Osteoblast (primary cell): ENCODE measurements at regions not wholly inside any gene's neighbourhood (a gene's known extent, or its start where the extent isn't known, plus 50 kb on each side); places are given as distances from the start of the nearest gene placed in this dataset.

Source experiments
- DNase-seq: peaks from one replicate; pipeline ENCODE4 v3.0.0; 2011; ENCODE audit warnings: low spot score, mixed read lengths; ENCODE audit not compliant: insufficient read length; ENCODE audit errors: missing footprints
- H2AFZ ChIP-seq: 2 replicates; pipeline ENCODE4 v1.6.0; 2011; ENCODE audit warnings: mild to moderate bottlenecking, low read length
- H3K27ac ChIP-seq: 2 replicates; pipeline ENCODE4 v1.5.1; 2011; ENCODE audit warnings: mild to moderate bottlenecking, low read depth, low read length, moderate library complexity
- H3K27me3 ChIP-seq: 2 replicates; pipeline ENCODE4 v1.6.0; 2012; ENCODE audit warnings: mild to moderate bottlenecking, control low read depth, inconsistent platforms, low read length, moderate library complexity; ENCODE audit not compliant: insufficient read depth
- H3K36me3 ChIP-seq: 2 replicates; pipeline ENCODE4 v1.5.1; 2011; ENCODE audit warnings: mild to moderate bottlenecking, low read length, control low read depth, moderate library complexity; ENCODE audit not compliant: insufficient read depth
- H3K4me1 ChIP-seq: 2 replicates; pipeline ENCODE4 v1.5.1; 2011; ENCODE audit warnings: mild to moderate bottlenecking, low read length, control low read depth, moderate library complexity; ENCODE audit not compliant: insufficient read depth
- H3K4me2 ChIP-seq: 2 replicates; pipeline ENCODE4 v1.6.0; 2011; ENCODE audit warnings: mild to moderate bottlenecking, low read length; ENCODE audit not compliant: insufficient read depth
- H3K4me3 ChIP-seq: fragments of 200-600 bp; sonication (generic); 3 replicates; pipeline ENCODE4 v1.5.1; 2012; ENCODE audit warnings: mild to moderate bottlenecking, low read length, inconsistent platforms; ENCODE audit not compliant: insufficient read depth
- H3K79me2 ChIP-seq: 2 replicates; pipeline ENCODE4 v1.6.0; 2012; ENCODE audit warnings: mild to moderate bottlenecking, low read length, control low read depth, inconsistent platforms; ENCODE audit not compliant: insufficient read depth
- H3K9me3 ChIP-seq: 2 replicates; pipeline ENCODE4 v1.5.1; 2011; ENCODE audit warnings: low read depth, low read length, control low read depth
- H4K20me1 ChIP-seq: 2 replicates; pipeline ENCODE4 v1.6.0; 2012; ENCODE audit warnings: mild to moderate bottlenecking, low read length, control low read depth; ENCODE audit not compliant: insufficient read depth
- CTCF ChIP-seq: IDR thresholded peaks from 2 replicates; pipeline ENCODE4 v1.5.1; 2011; ENCODE audit warnings: mild to moderate bottlenecking, low read depth, low read length, moderate library complexity; ENCODE audit errors: extremely low read depth

- Histone ChIP-seq H3K4me1 (peaks cover 15% of the 10 kb centered on the region), H3K4me2 (peak overlapping the region; percentile 46), H3K36me3 (no peaks in the 10 kb centered on the region), H3K9me3 (no peaks in the 10 kb centered on the region), H3K79me2 (no peaks in the 10 kb centered on the region), H3K27ac (no peak overlapping the region), H3K27me3 (peaks cover 10% of the 10 kb centered on the region), H3K4me3 (no peak overlapping the region), H4K20me1 (no peaks in the 10 kb centered on the region), H2AFZ (no peak overlapping the region)
- no peak for TF ChIP-seq CTCF
- DNase-seq: peak; percentile 46
Measured at GRCh38 chr10:59079386-59080226, 96.8 kb upstream of the PHYHIPL start.

GRCh38 chr10:59082249-59082648 lies 94.2 kb upstream of the PHYHIPL start:
- peaks cover 16% of the 10 kb centered on the region for H3K27me3 ChIP-seq
- no peak for DNase-seq
- no peaks in the 10 kb centered on the region for H3K36me3 ChIP-seq
- peaks cover 15% of the 10 kb centered on the region for H3K4me1 ChIP-seq
- no peak overlapping the region for H2AFZ ChIP-seq
- no peak for TF ChIP-seq CTCF
- no peak overlapping the region for H3K4me2 ChIP-seq
- H3K4me3 ChIP-seq: no peak overlapping the region
- no peak overlapping the region for H3K27ac ChIP-seq
- no peaks in the 10 kb centered on the region for H3K79me2 ChIP-seq
- H4K20me1 ChIP-seq: no peaks in the 10 kb centered on the region
- H3K9me3 ChIP-seq: no peaks in the 10 kb centered on the region

- Histone ChIP-seq H2AFZ (no peak overlapping the region), H3K9me3 (no peaks in the 10 kb centered on the region), H4K20me1 (no peaks in the 10 kb centered on the region), H3K4me3 (no peak overlapping the region), H3K4me2 (no peak overlapping the region), H3K36me3 (no peaks in the 10 kb centered on the region), H3K27ac (no peak overlapping the region), H3K4me1 (peaks cover 3% of the 10 kb centered on the region), H3K27me3 (peaks cover 18% of the 10 kb centered on the region), H3K79me2 (no peaks in the 10 kb centered on the region)
- TF ChIP-seq CTCF: no peak
- no peak for DNase-seq
Measured at GRCh38 chr10:59085054-59085453, 91.4 kb upstream of the PHYHIPL start.

- H3K27ac ChIP-seq: no peak overlapping the region
- no peak overlapping the region for H3K4me2 ChIP-seq
- no peaks in the 10 kb centered on the region for H3K79me2 ChIP-seq
- H3K9me3 ChIP-seq: no peaks in the 10 kb centered on the region
- TF ChIP-seq CTCF: no peak
- peaks cover 21% of the 10 kb centered on the region for H3K27me3 ChIP-seq
- H2AFZ ChIP-seq: no peak overlapping the region
- DNase-seq: no peak
- no peaks in the 10 kb centered on the region for H4K20me1 ChIP-seq
- no peak overlapping the region for H3K4me3 ChIP-seq
- H3K36me3 ChIP-seq: no peaks in the 10 kb centered on the region
- H3K4me1 ChIP-seq: no peaks in the 10 kb centered on the region
Measured at GRCh38 chr10:59085711-59086502, 90.5 kb upstream of the PHYHIPL start.
